Endodermal cell (in vitro differentiated cells): ENCODE measurements at regions not wholly inside any gene's neighbourhood (a gene's known extent, or its start where the extent isn't known, plus 50 kb on each side); places are given as distances from the start of the nearest gene placed in this dataset.

ENCODE experiments used
- DNase-seq: peaks from one replicate; pipeline ENCODE4 v3.0.0-alpha.2; 2017
- H3K27ac ChIP-seq: 2 replicates; pipeline ENCODE4 v1.5.1; 2013; ENCODE audit warnings: mild to moderate bottlenecking, low read depth, low read length, moderate library complexity
- H3K27me3 ChIP-seq: 2 replicates; pipeline ENCODE4 v1.6.1; 2013; ENCODE audit warnings: mild to moderate bottlenecking, low read length, moderate library complexity; ENCODE audit not compliant: insufficient read depth, control insufficient read depth, poor library complexity, severe bottlenecking
- H3K36me3 ChIP-seq: 2 replicates; pipeline ENCODE4 v1.7.0; 2013; ENCODE audit warnings: mild to moderate bottlenecking, low read length, moderate library complexity; ENCODE audit not compliant: control insufficient read depth, insufficient read depth
- H3K4me1 ChIP-seq: one replicate; pipeline ENCODE4 v1.7.0; 2013; ENCODE audit warnings: low read length; ENCODE audit not compliant: control insufficient read depth, insufficient read depth
- H3K4me3 ChIP-seq: 2 replicates; pipeline ENCODE4 v1.5.1; 2013; ENCODE audit warnings: mild to moderate bottlenecking, low read length, moderate library complexity
- H3K9ac ChIP-seq: 2 replicates; pipeline ENCODE4 v1.6.1; 2013; ENCODE audit warnings: mild to moderate bottlenecking, low read length, moderate library complexity; ENCODE audit not compliant: poor library complexity, severe bottlenecking; ENCODE audit errors: extremely low read depth
- H3K9me3 ChIP-seq: 2 replicates; pipeline ENCODE4 v1.6.1; 2013; ENCODE audit warnings: mild to moderate bottlenecking, low read length, moderate library complexity; ENCODE audit not compliant: control insufficient read depth
- H3K27ac Mint-ChIP-seq: 2 replicates; pipeline ENCODE4 v1.8.0; 2020; ENCODE audit warnings: mixed read lengths
- H3K27me3 Mint-ChIP-seq: 2 replicates; pipeline ENCODE4 v1.8.0; 2021; ENCODE audit warnings: mild to moderate bottlenecking, mixed read lengths; ENCODE audit not compliant: insufficient read depth
- H3K36me3 Mint-ChIP-seq: 2 replicates; pipeline ENCODE4 v1.8.0; 2020; ENCODE audit warnings: low read depth, mixed read lengths
- H3K4me1 Mint-ChIP-seq: 2 replicates; pipeline ENCODE4 v1.8.0; 2020; ENCODE audit warnings: mixed read lengths
- H3K4me3 Mint-ChIP-seq: 2 replicates; pipeline ENCODE4 v1.8.0; 2020; ENCODE audit warnings: mild to moderate bottlenecking, moderate library complexity, mixed read lengths
- H3K9me3 Mint-ChIP-seq: 2 replicates; pipeline ENCODE4 v1.8.0; 2020; ENCODE audit warnings: mild to moderate bottlenecking, mixed read lengths
- CTCF ChIP-seq: fragments of 200-600 bp; sonication (generic); conservative IDR thresholded peaks from 2 replicates; pipeline ENCODE4 v1.5.0; 2021; ENCODE audit warnings: antibody characterized with exemption, mild to moderate bottlenecking
- WGBS, 2 experiments: methylation state at CpG; one replicate each; pipeline versions ENCODE4 v1.1.5 to v1.1.7; 2013; ENCODE audit warnings: missing lambda C conversion rate in 2 of 2, mixed read lengths in 1 of 2; ENCODE audit not compliant: insufficient coverage in 1 of 2, insufficient read length in 1 of 2; 5-methylcytosine and 5-hydroxymethylcytosine counted together

- no peaks in the 10 kb centered on the region for H3K27me3 Mint-ChIP-seq
- H3K36me3 Mint-ChIP-seq: no peaks in the 10 kb centered on the region
- no peak overlapping the region for H3K27ac ChIP-seq
Measured at GRCh38 chr2:9712263-9712662, 81.5 kb upstream of the YWHAQ start.

DNA sequence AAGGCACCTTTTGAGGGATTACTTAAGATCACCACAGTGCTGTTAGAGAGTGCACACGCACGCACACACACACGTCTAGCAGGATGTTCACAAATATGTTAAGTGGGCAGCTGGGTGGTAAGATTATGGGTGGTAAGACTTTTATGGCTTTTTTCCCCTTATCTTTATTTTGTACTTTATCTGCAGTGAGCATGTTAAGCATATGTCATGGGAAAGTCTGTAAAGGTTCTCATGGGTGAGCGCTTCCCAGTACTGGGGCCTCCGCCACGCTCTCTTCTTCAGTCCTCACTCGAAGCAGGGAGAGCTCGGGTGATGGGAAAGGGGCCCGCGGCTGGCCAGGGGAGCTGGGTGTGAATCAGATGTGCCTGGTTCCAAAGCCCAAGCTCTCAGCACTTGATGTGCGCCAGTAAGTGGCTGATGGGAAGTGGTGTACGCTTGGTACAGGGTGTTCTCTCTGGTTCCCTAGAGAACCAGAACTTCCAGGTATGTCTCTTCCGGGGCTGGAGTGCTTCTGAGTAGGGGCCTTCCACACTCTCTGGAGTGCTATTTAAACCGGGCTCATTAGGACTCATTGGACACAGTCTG, 83.9 kb upstream of the YWHAQ start:
- no peaks in the 10 kb centered on the region for H3K27me3 ChIP-seq
- H3K27me3 Mint-ChIP-seq: no peaks in the 10 kb centered on the region
- H3K36me3 Mint-ChIP-seq: no peaks in the 10 kb centered on the region
- no peak for DNase-seq
- WGBS, 2 experiments: 95 to 97% methylated on average over 10 to 14 of the region's 14 CpGs
- H3K9me3 ChIP-seq: no peaks in the 10 kb centered on the region
- H3K4me3 Mint-ChIP-seq: no peak overlapping the region
- H3K4me1 ChIP-seq: no peaks in the 10 kb centered on the region
- no peak overlapping the region for H3K27ac ChIP-seq
- no peak overlapping the region for H3K4me3 ChIP-seq
- no peaks in the 10 kb centered on the region for H3K36me3 ChIP-seq
- no peak overlapping the region for H3K27ac Mint-ChIP-seq
- no peak overlapping the region for H3K9ac ChIP-seq
- H3K9me3 Mint-ChIP-seq: peaks cover 2% of the 10 kb centered on the region
- H3K4me1 Mint-ChIP-seq: no peaks in the 10 kb centered on the region
- no peak for TF ChIP-seq CTCF

More at GRCh38 chr2:9712263-9712662, 81.5 kb upstream of the YWHAQ start:
- WGBS, 2 experiments: 92% methylated on average over 11 of the region's 11 CpGs
- Histone ChIP-seq H3K9me3 (no peaks in the 10 kb centered on the region), H3K36me3 (no peaks in the 10 kb centered on the region), H3K4me3 (no peak overlapping the region), H3K9ac (no peak overlapping the region), H3K4me1 (no peaks in the 10 kb centered on the region), H3K27me3 (no peaks in the 10 kb centered on the region)
- DNase-seq: no peak
- TF ChIP-seq CTCF: no peak
- H3K27ac Mint-ChIP-seq: no peak overlapping the region
- peaks cover 4% of the 10 kb centered on the region for H3K4me1 Mint-ChIP-seq
- no peak overlapping the region for H3K4me3 Mint-ChIP-seq
- no peaks in the 10 kb centered on the region for H3K9me3 Mint-ChIP-seq

DNA sequence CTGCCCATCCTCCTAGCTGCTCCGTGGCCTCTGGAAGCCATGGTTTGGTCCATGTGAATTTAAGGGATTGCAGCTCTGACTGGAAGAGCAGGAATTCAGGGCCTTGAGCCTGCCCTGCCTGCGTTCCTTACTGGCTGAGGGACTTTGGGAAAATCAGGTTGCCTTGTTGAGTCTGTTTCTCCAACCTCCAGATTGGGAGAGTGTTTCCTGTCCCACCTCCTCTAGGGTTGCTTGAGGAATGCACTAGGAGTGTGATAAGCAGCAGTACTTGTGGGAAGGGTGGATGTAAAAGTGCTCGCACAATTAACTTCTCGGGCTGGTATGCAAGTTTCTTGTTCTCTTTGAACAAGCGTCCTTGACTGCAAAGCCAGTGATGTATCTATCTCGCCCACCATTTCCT, 84.4 kb upstream of the YWHAQ start:
- H3K27ac ChIP-seq: no peak overlapping the region
- H3K27me3 Mint-ChIP-seq: no peaks in the 10 kb centered on the region
- no peak overlapping the region for H3K4me3 Mint-ChIP-seq
- H3K9me3 Mint-ChIP-seq: peaks cover 2% of the 10 kb centered on the region
- 91 to 96% methylated on average over 6 of the region's 6 CpGs for WGBS, 2 experiments
- DNase-seq: no peak
- H3K9ac ChIP-seq: no peak overlapping the region
- no peaks in the 10 kb centered on the region for H3K36me3 ChIP-seq
- no peak overlapping the region for H3K4me3 ChIP-seq
- no peaks in the 10 kb centered on the region for H3K36me3 Mint-ChIP-seq
- H3K27ac Mint-ChIP-seq: no peak overlapping the region
- TF ChIP-seq CTCF: no peak
- no peaks in the 10 kb centered on the region for H3K9me3 ChIP-seq
- no peaks in the 10 kb centered on the region for H3K4me1 ChIP-seq
- H3K27me3 ChIP-seq: no peaks in the 10 kb centered on the region
- no peaks in the 10 kb centered on the region for H3K4me1 Mint-ChIP-seq
